Activated CD4-positive, alpha-beta memory T cell treated with anti-CD3 and anti-CD28 coated beads, Interleukin-2, amount 10 ng/mL, durations not matched to agents 7 days and 5 days (primary cell): ENCODE measurements at regions not wholly inside any gene's neighbourhood (a gene's known extent, or its start where the extent isn't known, plus 50 kb on each side); places are given as distances from the start of the nearest gene placed in this dataset.
"Not testable (repeated sequence)": the region's sequence is repeated elsewhere in the genome, so short reads cannot be mapped to it uniquely, and the experiment has no call there.

Experiments
- CTCF ChIA-PET: fragments of 350-600 bp; sonication (Branson Sonifier 250); formaldehyde crosslinking; loops from one replicate; lab custom pipeline; 2021; ENCODE audit warnings: antibody characterized with exemption, inconsistent platforms; lab: Charles Lee
- POLR2A ChIA-PET: fragments of 350-600 bp; sonication (Branson Sonifier 250); formaldehyde crosslinking; loops from one replicate; lab custom pipeline; 2021; ENCODE audit warnings: antibody characterized with exemption; lab: Charles Lee
- DNase-seq: peaks from one replicate; pipeline ENCODE4 v3.0.0-alpha.2; 2020
- H3K27ac Mint-ChIP-seq: one replicate; pipeline ENCODE4 v1.8.0; 2021; ENCODE audit warnings: mild to moderate bottlenecking, mixed read lengths
- H3K27me3 Mint-ChIP-seq: one replicate; pipeline ENCODE4 v1.8.0; 2021; ENCODE audit warnings: mixed read lengths
- H3K36me3 Mint-ChIP-seq: one replicate; pipeline ENCODE4 v1.8.0; 2021; ENCODE audit warnings: low read depth, mixed read lengths
- H3K4me1 Mint-ChIP-seq: one replicate; pipeline ENCODE4 v1.8.0; 2021; ENCODE audit warnings: mixed read lengths
- H3K4me3 Mint-ChIP-seq: one replicate; pipeline ENCODE4 v1.8.0; 2021; ENCODE audit warnings: mild to moderate bottlenecking, mixed read lengths
- H3K9me3 Mint-ChIP-seq: one replicate; pipeline ENCODE4 v1.8.0; 2021; ENCODE audit warnings: mixed read lengths

GRCh38 chr1:181984006-181984405 is 77.5 kb downstream of the ZNF648 start:
- Mint-ChIP-seq H3K4me1 (peaks cover 5% of the 10 kb centered on the region), H3K36me3 (no peaks in the 10 kb centered on the region), H3K27me3 (peaks cover 21% of the 10 kb centered on the region), H3K9me3 (no peaks in the 10 kb centered on the region), H3K4me3 (no peak overlapping the region), H3K27ac (no peak overlapping the region)
- ChIA-PET CTCF (no interaction called here), POLR2A (no interaction called here)
- DNase-seq: no peak

- Mint-ChIP-seq H3K4me1 (peaks cover 5% of the 10 kb centered on the region), H3K27me3 (peaks cover 28% of the 10 kb centered on the region), H3K9me3 (no peaks in the 10 kb centered on the region), H3K36me3 (no peaks in the 10 kb centered on the region), H3K27ac (no peak overlapping the region), H3K4me3 (no peak overlapping the region)
- CTCF ChIA-PET: no interaction called here
- POLR2A ChIA-PET: no interaction called here
- no peak for DNase-seq
These were observed 79.7 kb downstream of the ZNF648 start for GRCh38 chr1:181981821-181982220.

- no peak overlapping the region for H3K4me3 Mint-ChIP-seq
- no peaks in the 10 kb centered on the region for H3K9me3 Mint-ChIP-seq
- peaks cover 14% of the 10 kb centered on the region for H3K27me3 Mint-ChIP-seq
- H3K4me1 Mint-ChIP-seq: no peaks in the 10 kb centered on the region
- POLR2A ChIA-PET: no interaction called here
- no peak for DNase-seq
- no peaks in the 10 kb centered on the region for H3K36me3 Mint-ChIP-seq
- CTCF ChIA-PET: no interaction called here
- H3K27ac Mint-ChIP-seq: no peak overlapping the region
These were observed 89.3 kb downstream of the ZNF648 start for GRCh38 chr1:181972256-181972655.

GRCh38 chr1:181971424-181971823 is 90.1 kb downstream of the ZNF648 start:
- H3K9me3 Mint-ChIP-seq: no peaks in the 10 kb centered on the region
- POLR2A ChIA-PET: no interaction called here
- no peak for DNase-seq
- peaks cover 14% of the 10 kb centered on the region for H3K27me3 Mint-ChIP-seq
- H3K36me3 Mint-ChIP-seq: no peaks in the 10 kb centered on the region
- no peak overlapping the region for H3K27ac Mint-ChIP-seq
- CTCF ChIA-PET: interaction anchor here (1.0 to 1.3 kb wide), 2 partner anchors 83 to 1131 kb away, joined by 3 to 5 read pairs; no protein-coding TSS in a partner anchor
- no peak overlapping the region for H3K4me3 Mint-ChIP-seq
- no peaks in the 10 kb centered on the region for H3K4me1 Mint-ChIP-seq

- Mint-ChIP-seq H3K27ac (no peak overlapping the region), H3K36me3 (no peaks in the 10 kb centered on the region), H3K4me3 (no peak overlapping the region), H3K27me3 (peaks cover 9% of the 10 kb centered on the region), H3K9me3 (no peaks in the 10 kb centered on the region), H3K4me1 (no peaks in the 10 kb centered on the region)
- ChIA-PET CTCF (interaction anchor here (1.2 to 1.3 kb wide), 2 partner anchors 85 to 111 kb away, joined by 3 to 4 read pairs; no protein-coding TSS in a partner anchor), POLR2A (no interaction called here)
- no peak for DNase-seq
These were observed 91.6 kb downstream of the ZNF648 start for GRCh38 chr1:181969902-181970301.

GRCh38 chr1:181954696-181955095 is 106.8 kb downstream of the ZNF648 start:
- H3K36me3 Mint-ChIP-seq, H3K27me3 Mint-ChIP-seq, CTCF ChIA-PET, POLR2A ChIA-PET, H3K4me3 Mint-ChIP-seq, H3K27ac Mint-ChIP-seq, DNase-seq, H3K4me1 Mint-ChIP-seq: not testable (repeated sequence)
- peaks cover 16% of the 10 kb centered on the region for H3K9me3 Mint-ChIP-seq

GRCh38 chr1:181954178-181954577 is 107.3 kb downstream of the ZNF648 start:
- H3K4me1 Mint-ChIP-seq, CTCF ChIA-PET, POLR2A ChIA-PET: not testable (repeated sequence)

GRCh38 chr1:181953596-181953995 is 107.9 kb downstream of the ZNF648 start:
- Mint-ChIP-seq H3K4me3 (no peak overlapping the region), H3K36me3 (no peaks in the 10 kb centered on the region), H3K9me3 (peaks cover 7% of the 10 kb centered on the region), H3K27me3 (peaks cover 2% of the 10 kb centered on the region), H3K27ac (no peak overlapping the region), H3K4me1 (no peaks in the 10 kb centered on the region)
- POLR2A ChIA-PET: no interaction called here
- CTCF ChIA-PET: no interaction called here
- no peak for DNase-seq

More at GRCh38 chr1:181954178-181954577, 107.3 kb downstream of the ZNF648 start:
- H3K36me3 Mint-ChIP-seq, H3K27ac Mint-ChIP-seq, H3K4me3 Mint-ChIP-seq, H3K27me3 Mint-ChIP-seq, DNase-seq: not testable (repeated sequence)
- peaks cover 13% of the 10 kb centered on the region for H3K9me3 Mint-ChIP-seq

- Mint-ChIP-seq H3K36me3 (no peaks in the 10 kb centered on the region), H3K27me3 (peaks cover 5% of the 10 kb centered on the region), H3K4me3 (no peak overlapping the region), H3K27ac (no peak overlapping the region), H3K4me1 (no peaks in the 10 kb centered on the region), H3K9me3 (peaks cover 6% of the 10 kb centered on the region)
- ChIA-PET CTCF (no interaction called here), POLR2A (no interaction called here)
- no peak for DNase-seq
These were observed 110.3 kb downstream of the ZNF648 start for GRCh38 chr1:181951213-181951612.

- Mint-ChIP-seq H3K9me3 (peaks cover 6% of the 10 kb centered on the region), H3K27ac (no peak overlapping the region), H3K36me3 (no peaks in the 10 kb centered on the region), H3K4me3 (no peak overlapping the region), H3K27me3 (peaks cover 9% of the 10 kb centered on the region), H3K4me1 (no peaks in the 10 kb centered on the region)
- DNase-seq: no peak
- POLR2A ChIA-PET: no interaction called here
- CTCF ChIA-PET: no interaction called here
These were observed 112.0 kb downstream of the ZNF648 start for GRCh38 chr1:181949500-181949899.

- POLR2A ChIA-PET: no interaction called here
- CTCF ChIA-PET: no interaction called here
- H3K36me3 Mint-ChIP-seq: no peaks in the 10 kb centered on the region
- H3K4me3 Mint-ChIP-seq: no peak overlapping the region
- no peak overlapping the region for H3K27ac Mint-ChIP-seq
- DNase-seq: no peak
- peaks cover 17% of the 10 kb centered on the region for H3K27me3 Mint-ChIP-seq
- H3K4me1 Mint-ChIP-seq: no peaks in the 10 kb centered on the region
- H3K9me3 Mint-ChIP-seq: peaks cover 6% of the 10 kb centered on the region
These were observed 113.1 kb downstream of the ZNF648 start for GRCh38 chr1:181948372-181948771.

- ChIA-PET POLR2A (no interaction called here), CTCF (no interaction called here)
- DNase-seq: no peak
These were observed 114.1 kb downstream of the ZNF648 start for GRCh38 chr1:181947441-181947840.

GRCh38 chr1:181936768-181937581 is 124.5 kb downstream of the ZNF648 start:
- CTCF ChIA-PET: interaction anchor here (0.7 to 2.2 kb wide), 10 partner anchors 9 to 760 kb away, joined by 3 to 14 read pairs (median 3); no protein-coding TSS in a partner anchor

More at GRCh38 chr1:181947441-181947840, 114.1 kb downstream of the ZNF648 start:
- H3K36me3 Mint-ChIP-seq: no peaks in the 10 kb centered on the region
- peaks cover 6% of the 10 kb centered on the region for H3K9me3 Mint-ChIP-seq
- H3K27me3 Mint-ChIP-seq: peaks cover 20% of the 10 kb centered on the region
- no peaks in the 10 kb centered on the region for H3K4me1 Mint-ChIP-seq
- no peak overlapping the region for H3K27ac Mint-ChIP-seq
- no peak overlapping the region for H3K4me3 Mint-ChIP-seq

More at GRCh38 chr1:181936768-181937581, 124.5 kb downstream of the ZNF648 start:
- peak; percentile 44 for DNase-seq
- H3K4me1 Mint-ChIP-seq: peaks cover 1% of the 10 kb centered on the region
- no peaks in the 10 kb centered on the region for H3K36me3 Mint-ChIP-seq
- H3K9me3 Mint-ChIP-seq: no peaks in the 10 kb centered on the region
- H3K27me3 Mint-ChIP-seq: no peaks in the 10 kb centered on the region
- no peak overlapping the region for H3K27ac Mint-ChIP-seq
- H3K4me3 Mint-ChIP-seq: no peak overlapping the region
- POLR2A ChIA-PET: no interaction called here
